EL (cell line): ENCODE measurements at regions not wholly inside any gene's neighbourhood (a gene's known extent, or its start where the extent isn't known, plus 50 kb on each side); places are given as distances from the start of the nearest gene placed in this dataset.

Experiments
- DNase-seq: peaks from one replicate; pipeline ENCODE4 v3.0.0-alpha.2; 2016

DNA sequence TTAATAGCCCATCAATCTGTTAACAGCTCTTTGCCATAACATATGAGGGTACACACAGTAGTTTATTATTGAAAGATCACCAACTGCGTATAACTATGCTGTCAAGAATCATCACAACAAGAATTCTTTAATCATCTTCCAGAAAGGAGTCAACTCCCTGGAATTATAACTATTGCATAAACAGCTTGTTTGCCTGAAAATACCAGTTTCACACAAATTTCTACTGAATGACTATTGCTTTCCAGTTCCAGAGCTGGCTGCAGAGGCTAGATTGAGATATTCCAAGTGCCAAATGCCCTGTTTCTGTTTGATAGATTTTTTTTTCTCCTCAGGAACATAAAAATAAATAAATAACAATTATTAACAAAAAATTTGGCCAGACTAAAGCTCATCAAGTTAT, 444.7 kb downstream of the TLE1 start:
- no peak for DNase-seq

- peak; percentile 20 for DNase-seq
Measured at GRCh38 chr9:81242866-81243265, 446.5 kb downstream of the TLE1 start.

- no peak for DNase-seq
Measured at GRCh38 chr9:81239388-81239787, 450.0 kb downstream of the TLE1 start.

DNA sequence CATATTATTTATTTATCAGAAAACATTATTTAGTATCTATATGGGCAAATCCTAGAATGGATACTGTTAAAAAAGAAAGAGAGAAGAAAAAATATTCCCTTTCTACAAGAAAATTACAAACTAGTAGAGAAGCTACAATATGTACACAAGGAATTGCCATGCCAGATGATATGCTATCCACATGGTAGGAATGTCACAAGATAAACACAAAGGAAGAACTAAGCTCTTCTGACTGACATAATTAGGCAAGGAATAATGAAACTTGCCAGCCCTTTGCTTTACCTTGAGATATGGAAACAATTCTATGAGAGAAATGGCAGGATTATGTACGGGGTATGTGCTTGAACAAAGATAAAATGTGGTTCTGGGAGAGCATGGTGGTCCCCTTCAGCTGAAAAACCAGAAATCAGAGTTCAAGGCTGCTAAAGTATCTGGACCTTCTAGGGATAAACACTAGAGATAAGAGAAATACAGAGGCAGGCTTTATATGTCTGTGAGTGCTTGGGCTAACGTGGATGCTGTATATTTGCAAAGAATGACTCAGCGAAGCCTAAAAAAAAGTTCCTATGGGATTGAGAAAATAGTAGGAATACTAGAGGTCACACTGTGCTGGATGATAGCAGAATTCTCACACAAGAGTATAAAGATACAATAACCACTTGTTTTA, 451.6 kb downstream of the TLE1 start:
- DNase-seq = no peak

DNA sequence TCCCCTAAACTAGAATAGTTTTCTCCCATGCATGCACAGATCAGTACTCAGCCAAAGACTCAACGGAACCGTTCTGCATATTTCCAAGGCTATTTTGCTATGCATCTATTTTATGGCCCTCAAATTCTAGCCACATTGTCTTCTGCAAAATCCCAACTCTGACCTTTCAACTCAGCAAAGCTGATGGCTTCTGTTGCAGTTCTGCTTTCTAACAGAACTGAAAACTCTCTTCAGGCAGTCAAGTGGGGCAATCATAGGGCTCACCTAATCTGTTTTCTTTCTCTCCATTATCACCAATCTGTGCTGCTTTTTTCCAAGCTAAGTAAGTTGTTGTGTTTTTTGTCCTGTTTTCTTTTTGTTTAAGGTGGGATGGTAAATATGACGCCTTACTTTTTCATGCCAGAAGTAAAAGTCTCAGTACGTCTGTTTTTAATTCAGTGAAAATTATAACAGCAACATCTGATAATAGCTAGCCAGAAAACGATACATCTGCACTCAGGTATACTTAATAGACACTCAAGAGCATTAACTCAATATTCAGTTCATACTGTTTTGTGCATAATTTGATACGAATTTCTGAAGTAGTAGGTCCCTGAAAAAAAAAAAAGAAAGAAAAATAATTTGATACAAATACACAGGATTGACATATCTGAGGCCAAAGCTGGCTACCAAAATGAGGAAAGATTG, 454.3 kb downstream of the TLE1 start:
- DNase-seq = no peak

- no peak for DNase-seq
Measured at GRCh38 chr9:81231011-81231410, 458.3 kb downstream of the TLE1 start.

DNA sequence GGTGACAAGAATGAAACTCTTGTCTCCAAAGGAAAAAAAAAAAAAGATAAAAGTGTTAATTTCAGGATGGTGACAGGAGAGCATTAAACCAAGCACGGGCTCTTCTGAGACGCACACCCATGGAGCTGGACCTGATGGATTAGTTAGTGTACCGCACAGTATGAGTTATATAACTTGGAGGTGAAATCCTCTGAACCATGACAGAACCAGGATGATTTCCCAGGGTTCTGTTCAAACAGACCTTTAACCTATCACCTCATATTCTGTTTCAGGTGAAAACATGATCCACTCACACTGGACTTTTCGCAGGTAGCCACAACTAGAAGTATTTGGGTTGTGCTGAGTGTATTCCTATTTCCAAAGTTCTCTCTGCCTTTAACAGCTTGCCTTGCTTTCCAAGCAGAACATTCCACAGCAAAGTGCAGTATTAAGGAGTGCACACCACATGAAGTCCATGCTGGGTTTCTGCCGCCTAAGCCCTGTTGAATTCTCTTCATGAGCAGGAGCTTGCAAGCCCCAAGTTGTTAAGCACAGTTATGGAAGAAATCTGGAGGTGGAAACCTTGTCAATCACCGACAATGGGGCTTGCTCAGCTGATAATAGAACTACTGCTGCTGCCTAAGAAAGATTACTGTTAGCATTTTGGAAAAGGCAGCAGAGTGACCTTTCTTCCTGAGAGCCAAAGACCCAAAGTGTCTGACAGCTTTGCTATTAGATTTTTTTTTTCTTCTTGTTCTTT, 461.7 kb downstream of the TLE1 start:
- no peak for DNase-seq

GRCh38 chr9:81225596-81225995, 463.8 kb downstream of the TLE1 start:
- DNase-seq = no peak

DNA sequence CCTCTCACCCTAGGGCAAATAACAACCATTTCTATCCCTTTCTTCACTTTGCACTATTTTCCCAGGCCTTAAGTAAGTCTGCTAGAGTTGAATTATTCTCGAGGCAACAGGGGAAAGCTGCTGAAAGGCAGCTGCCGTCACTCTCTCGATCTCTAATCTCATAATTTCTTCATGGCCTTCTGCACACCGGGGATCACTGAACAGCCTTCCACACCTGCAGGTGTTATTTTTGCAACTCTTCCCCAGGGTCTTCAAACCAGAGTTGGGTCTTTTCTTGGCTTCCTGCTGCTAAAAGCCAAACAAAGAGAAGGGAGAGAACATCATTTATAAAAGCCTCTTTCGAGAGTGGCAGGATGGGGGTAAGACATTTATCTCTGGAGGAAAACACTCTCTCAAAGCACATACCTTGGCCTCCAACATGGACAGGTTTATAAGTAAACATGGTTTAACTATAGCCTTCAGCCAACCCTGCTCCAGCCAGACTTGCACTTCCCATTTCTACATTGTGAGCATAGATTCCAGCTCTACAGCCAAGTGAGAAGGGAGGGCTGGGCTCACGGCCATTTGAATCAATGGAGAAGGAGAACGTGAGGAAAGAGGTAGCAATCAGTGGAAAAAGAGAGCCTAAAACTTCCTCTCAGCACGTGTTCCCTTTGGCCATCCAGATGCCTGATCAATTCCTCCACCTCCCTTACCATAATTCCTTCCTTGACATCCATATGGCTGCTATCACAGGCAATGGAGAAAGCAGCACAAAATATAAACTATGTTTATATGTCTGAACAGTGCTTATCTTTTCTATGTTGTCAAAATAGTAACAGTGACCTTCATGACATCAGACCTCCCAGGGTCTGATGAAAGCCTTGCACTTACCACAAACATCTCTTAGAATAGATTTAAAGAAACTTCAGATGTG, 464.9 kb downstream of the TLE1 start:
- DNase-seq = no peak

DNA sequence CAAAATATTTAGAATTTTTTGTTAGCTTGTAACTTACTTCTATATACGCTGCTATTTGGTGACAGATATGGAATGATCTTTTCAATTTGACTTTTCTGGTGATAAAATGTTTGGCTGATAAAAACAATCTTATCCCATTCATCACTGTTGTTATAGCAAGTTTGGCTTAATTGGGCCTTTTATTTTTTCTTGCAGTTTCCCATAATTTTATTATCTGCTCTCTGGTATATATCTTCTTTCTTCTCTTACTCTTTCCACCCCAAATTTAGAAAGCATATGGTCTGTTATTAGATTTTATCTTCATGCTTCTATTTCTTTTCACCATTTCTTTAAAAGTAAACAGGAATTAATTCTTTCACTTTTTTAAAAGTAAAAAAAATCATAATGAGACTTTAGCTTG, 474.4 kb downstream of the TLE1 start:
- no peak for DNase-seq

- DNase-seq = no peak
Measured at GRCh38 chr9:81213456-81213855, 475.9 kb downstream of the TLE1 start.

DNA sequence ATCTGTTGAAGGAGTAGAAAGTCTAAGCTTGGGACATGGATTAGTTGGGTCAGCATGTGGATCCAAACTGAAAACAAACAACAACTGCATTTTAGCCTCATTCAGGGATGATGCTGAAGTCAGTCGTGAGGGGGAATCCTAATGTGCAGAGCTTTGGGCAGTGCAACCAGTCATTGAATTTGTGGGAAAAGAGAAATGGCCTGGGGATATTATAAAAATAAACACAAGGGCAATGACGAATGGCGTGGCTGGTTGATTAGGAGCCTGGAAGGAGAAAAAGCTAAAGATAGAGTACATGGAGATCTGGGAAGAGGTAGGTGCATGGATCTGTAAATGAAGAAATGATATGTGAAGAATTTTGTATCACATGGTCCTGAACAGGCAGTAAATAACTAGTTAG, 477.6 kb downstream of the TLE1 start:
- peak; percentile 11 for DNase-seq

GRCh38 chr9:81207651-81208050, 481.7 kb downstream of the TLE1 start:
- DNase-seq = no peak

GRCh38 chr9:81202292-81202691, 487.1 kb downstream of the TLE1 start:
- no peak for DNase-seq

DNA sequence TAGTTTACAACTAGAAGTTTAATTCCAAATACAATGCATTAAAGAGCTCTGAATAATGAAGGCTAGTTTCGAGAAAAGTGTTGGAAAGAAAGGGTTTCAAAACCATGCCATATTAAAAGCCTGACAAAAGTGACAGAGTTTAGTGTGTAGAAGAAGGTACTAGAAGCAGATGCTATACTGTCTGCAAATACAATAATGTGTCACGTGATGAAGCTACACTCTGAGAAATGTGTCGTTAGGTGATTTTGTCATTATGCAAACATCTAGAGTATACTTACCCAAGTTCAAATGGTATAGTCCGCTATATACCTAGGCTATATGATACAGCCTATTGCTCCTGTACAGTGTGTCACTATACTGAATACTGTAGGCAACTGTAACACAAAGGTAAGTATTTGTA, 494.1 kb downstream of the TLE1 start:
- DNase-seq = no peak

DNA sequence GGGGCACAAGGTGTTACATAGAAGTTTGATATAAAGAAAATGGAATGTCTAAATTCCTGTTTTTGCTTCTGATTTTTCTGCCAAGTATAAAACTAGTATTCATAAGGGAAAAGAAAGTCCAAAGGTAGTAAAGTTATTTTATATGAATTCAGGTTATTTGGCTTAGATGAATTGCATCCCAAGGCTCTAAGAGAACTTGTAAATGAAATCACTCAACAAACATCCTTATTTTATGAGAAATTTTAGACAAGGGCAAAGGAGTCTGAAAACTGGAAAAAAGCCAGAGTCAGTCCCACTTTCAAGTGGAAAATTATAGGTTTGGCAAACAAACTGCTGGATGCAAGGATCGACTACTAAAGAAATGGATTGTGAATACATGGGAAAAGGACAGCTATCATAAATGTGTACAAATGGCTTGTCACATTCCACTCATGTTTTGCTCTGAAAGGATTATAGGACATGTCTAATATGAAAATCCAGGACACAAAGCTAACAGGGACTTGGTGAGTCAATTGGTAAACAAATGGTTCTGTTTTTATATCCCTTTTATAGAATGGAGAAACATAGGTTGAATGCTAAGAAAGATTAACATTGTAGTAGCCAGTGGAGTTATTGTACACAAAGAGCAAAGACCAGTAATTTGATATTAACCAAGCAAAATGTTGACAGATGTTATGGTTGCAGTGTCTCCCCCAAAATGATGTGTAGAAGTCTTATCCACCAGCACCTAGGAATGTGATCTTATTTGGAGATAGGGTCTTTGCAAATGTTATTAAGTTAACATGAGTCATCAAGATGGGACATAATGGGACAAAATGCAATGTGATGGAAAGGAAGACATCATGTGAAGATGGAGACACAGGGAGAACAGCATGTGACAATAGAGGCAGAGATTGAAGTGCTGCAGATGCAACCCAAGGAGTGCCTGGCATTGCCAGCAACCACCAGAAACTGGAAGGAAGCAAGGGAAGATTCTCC, 495.7 kb downstream of the TLE1 start:
- DNase-seq = no peak

DNA sequence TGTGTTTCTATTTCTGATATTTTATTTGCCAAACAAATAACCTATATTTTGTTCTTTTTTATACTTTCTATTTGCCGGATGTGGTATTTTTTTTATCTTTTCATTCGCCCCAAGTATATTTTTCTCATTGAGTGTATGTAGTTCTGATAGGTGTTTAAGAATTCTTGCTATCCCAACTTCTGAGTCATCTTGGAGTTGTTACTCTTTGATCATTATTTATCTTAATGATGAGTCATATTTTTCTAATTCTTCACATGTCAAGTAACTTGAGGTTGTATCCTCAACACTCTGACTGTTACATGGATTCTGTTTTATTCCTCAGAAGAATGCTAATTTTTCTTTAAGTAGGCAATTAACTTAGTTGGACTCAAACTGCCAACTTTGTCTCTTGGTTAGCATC, 498.1 kb downstream of the TLE1 start:
- DNase-seq = no peak

- no peak for DNase-seq
Measured at GRCh38 chr9:81190659-81191058, 498.7 kb downstream of the TLE1 start.

DNA sequence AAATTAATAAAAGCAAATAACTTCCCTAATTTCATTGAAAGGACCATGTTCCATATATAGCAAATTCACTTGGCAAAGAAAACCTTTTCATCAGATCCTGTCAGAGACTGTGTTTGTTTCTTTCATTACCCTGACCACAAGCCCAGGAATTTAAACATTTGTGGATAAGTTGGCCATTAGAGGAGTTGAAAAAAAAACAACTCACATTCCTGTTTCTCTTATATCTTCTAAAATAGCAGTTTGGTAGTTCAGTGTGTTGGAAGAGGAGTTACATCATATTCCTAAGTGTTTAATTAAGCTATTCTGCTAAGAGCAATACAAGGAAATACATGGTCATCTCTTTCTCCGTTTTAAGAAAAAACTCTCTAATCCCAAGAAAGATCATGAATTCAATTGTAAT, 505.6 kb downstream of the TLE1 start:
- DNase-seq = peak; percentile 64

DNA sequence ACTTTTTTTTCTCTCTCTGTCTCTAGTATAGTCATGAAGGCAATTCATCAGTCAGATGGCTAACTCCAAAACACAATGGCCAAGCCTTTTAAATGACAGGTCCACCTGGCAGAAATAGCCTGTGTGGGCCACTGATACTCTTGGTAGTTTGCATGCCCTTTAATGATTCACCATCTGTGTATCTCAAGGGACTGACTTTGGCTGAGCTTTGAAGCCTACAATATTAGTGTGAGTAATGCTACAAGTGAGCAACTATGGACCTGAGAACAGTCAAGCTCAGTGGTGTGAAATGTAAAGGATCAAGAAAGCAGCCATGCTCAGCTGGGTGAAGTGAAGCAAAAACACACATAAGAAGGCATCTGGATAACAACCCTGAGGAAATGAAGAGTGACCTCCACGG, 506.9 kb downstream of the TLE1 start:
- peak; percentile 58 for DNase-seq

DNA sequence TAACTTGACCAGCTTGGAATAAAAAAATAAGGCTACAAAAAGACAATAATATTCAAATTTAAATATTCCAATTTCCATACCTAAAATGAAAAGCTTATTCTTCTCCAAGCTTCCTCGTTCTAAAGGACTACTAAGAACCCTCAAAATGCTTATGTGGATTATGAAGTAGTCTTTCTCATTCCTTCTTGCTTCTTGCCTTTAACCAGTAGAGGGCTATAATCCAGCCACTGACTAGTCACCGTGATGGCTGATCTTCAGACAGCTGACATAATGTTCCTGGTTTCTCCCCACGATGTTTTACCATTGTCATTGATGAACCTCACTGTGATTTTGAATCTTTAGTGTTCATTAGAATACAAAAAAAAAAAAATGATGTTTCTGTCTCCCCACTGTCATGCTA, 515.3 kb downstream of the TLE1 start:
- no peak for DNase-seq

GRCh38 chr9:81171689-81172088, 517.7 kb downstream of the TLE1 start:
- no peak for DNase-seq
